SK-N-SH (cell line): ENCODE measurements at regions not wholly inside any gene's neighbourhood (a gene's known extent, or its start where the extent isn't known, plus 50 kb on each side); places are given as distances from the start of the nearest gene placed in this dataset.

Experiments
- EP300 ChIP-seq, 2 experiments: IDR thresholded peaks; 2 replicates each; pipeline versions ENCODE4 v1.4.0 to v1.6.1; 2012; ENCODE audit warnings: borderline replicate concordance in 1 of 2, low read depth in 1 of 2, low read length in 1 of 2
- GABPA ChIP-seq: IDR thresholded peaks from 2 replicates; pipeline ENCODE4 v1.4.0; 2012; ENCODE audit warnings: low read depth, mild to moderate bottlenecking
- NRF1 ChIP-seq: IDR thresholded peaks from 2 replicates; pipeline ENCODE4 v1.6.1; 2012; ENCODE audit warnings: low read depth, mild to moderate bottlenecking, low read length
- RFX5 ChIP-seq: IDR thresholded peaks from 2 replicates; pipeline ENCODE4 v1.6.1; 2012; ENCODE audit warnings: mild to moderate bottlenecking, improper control_type of control experiment, low read length
- YY1 ChIP-seq: IDR thresholded peaks from 2 replicates; pipeline ENCODE4 v1.4.0; 2012; ENCODE audit warnings: low read depth, mild to moderate bottlenecking
- TF ChIP-seq, protein P1 (sequence below): fragments of 150-350 bp; IDR thresholded peaks from 2 replicates; pipeline ENCODE4 v1.6.1; 2017; ENCODE audit warnings: antibody characterized with exemption, low read length, low read depth, borderline replicate concordance
- TF ChIP-seq, protein P2 (sequence below): fragments of 200-600 bp; sonication (generic); IDR thresholded peaks from 2 replicates; pipeline ENCODE4 v1.6.1; 2017; ENCODE audit warnings: antibody characterized with exemption, mild to moderate bottlenecking, moderate library complexity

DNA sequence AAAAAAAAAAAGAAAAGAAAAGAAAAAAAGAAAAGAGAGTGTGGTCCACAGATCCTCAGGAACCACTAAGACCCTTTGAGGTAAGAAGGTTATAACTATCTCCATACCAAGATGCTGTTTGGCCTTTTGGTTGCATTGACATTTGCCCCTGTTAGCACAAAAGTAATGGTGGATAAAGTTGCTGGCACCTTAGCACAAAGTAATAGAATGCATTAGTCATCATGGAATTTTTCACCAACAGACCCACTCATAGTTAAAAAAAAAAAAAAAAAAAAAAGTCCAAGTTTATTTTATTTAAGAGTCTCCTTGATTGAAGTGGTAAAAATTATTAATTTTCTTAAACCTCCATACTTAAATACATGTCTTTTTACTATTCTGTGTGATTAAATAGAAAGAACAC, 78.4 kb upstream of the RBPJ start:
- TF ChIP-seq, protein P1, sequence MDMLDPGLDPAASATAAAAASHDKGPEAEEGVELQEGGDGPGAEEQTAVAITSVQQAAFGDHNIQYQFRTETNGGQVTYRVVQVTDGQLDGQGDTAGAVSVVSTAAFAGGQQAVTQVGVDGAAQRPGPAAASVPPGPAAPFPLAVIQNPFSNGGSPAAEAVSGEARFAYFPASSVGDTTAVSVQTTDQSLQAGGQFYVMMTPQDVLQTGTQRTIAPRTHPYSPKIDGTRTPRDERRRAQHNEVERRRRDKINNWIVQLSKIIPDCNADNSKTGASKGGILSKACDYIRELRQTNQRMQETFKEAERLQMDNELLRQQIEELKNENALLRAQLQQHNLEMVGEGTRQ = no peak
- TF ChIP-seq, protein P2, sequence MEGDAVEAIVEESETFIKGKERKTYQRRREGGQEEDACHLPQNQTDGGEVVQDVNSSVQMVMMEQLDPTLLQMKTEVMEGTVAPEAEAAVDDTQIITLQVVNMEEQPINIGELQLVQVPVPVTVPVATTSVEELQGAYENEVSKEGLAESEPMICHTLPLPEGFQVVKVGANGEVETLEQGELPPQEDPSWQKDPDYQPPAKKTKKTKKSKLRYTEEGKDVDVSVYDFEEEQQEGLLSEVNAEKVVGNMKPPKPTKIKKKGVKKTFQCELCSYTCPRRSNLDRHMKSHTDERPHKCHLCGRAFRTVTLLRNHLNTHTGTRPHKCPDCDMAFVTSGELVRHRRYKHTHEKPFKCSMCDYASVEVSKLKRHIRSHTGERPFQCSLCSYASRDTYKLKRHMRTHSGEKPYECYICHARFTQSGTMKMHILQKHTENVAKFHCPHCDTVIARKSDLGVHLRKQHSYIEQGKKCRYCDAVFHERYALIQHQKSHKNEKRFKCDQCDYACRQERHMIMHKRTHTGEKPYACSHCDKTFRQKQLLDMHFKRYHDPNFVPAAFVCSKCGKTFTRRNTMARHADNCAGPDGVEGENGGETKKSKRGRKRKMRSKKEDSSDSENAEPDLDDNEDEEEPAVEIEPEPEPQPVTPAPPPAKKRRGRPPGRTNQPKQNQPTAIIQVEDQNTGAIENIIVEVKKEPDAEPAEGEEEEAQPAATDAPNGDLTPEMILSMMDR = no peak
- no peak for TF ChIP-seq EP300 (IDR thresholded peaks at IDR 0.05; ENCODE audit: borderline replicate concordance in 1 of 2, low read depth in 1 of 2, low read length in 1 of 2)
- no peak for TF ChIP-seq GABPA
- TF ChIP-seq YY1 = no peak
- no peak for TF ChIP-seq RFX5
- no peak for TF ChIP-seq NRF1
